T-helper 2 cell treated with Interferon-gamma antibody and Interleukin-4, amounts not matched to agents 5 μg/mL and 100 μg/mL, for 36 hours (primary cell): ENCODE measurements at regions not wholly inside any gene's neighbourhood (a gene's known extent, or its start where the extent isn't known, plus 50 kb on each side); places are given as distances from the start of the nearest gene placed in this dataset.

Experiments used
- DNase-seq: peaks from one replicate; pipeline ENCODE4 v3.0.0; 2021; ENCODE audit warnings: low spot score
- H3K27ac Mint-ChIP-seq: one replicate; pipeline ENCODE4 v1.8.0; 2021; ENCODE audit warnings: mild to moderate bottlenecking, mixed read lengths
- H3K27me3 Mint-ChIP-seq: one replicate; pipeline ENCODE4 v1.8.0; 2021; ENCODE audit warnings: low read depth, mixed read lengths
- H3K36me3 Mint-ChIP-seq: one replicate; pipeline ENCODE4 v1.8.0; 2021; ENCODE audit warnings: low read depth, mixed read lengths
- H3K4me1 Mint-ChIP-seq: one replicate; pipeline ENCODE4 v1.8.0; 2021; ENCODE audit warnings: low read depth, mixed read lengths
- H3K4me3 Mint-ChIP-seq: one replicate; pipeline ENCODE4 v1.8.0; 2022; ENCODE audit warnings: mild to moderate bottlenecking, moderate library complexity, mixed read lengths
- H3K9me3 Mint-ChIP-seq: one replicate; pipeline ENCODE4 v1.8.0; 2021; ENCODE audit warnings: mixed read lengths

DNA sequence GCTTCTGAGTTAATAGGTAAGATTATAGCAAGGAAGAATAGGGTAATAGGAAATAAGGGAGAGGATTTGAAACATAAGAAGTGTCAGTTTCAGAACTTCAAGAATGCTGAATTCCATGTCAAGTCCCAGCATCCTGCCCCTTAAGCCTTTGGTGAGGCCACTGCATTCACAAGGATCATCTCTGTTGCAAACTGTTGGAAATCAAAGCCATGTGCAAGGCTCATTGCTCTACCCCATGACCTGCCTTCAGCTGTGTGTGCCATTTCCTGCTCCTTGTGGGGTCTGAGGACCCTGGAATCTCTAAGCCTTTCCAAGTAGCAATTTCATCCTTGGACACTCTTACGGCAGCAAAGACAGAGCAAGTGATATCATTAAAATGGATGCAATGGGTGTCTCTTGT, 203.0 kb downstream of the CDC5L start:
- Mint-ChIP-seq H3K9me3 (peaks cover 2% of the 10 kb centered on the region), H3K27ac (no peak overlapping the region), H3K4me3 (no peak overlapping the region), H3K36me3 (no peaks in the 10 kb centered on the region), H3K27me3 (peaks cover 26% of the 10 kb centered on the region), H3K4me1 (peaks cover 5% of the 10 kb centered on the region)
- no peak for DNase-seq

DNA sequence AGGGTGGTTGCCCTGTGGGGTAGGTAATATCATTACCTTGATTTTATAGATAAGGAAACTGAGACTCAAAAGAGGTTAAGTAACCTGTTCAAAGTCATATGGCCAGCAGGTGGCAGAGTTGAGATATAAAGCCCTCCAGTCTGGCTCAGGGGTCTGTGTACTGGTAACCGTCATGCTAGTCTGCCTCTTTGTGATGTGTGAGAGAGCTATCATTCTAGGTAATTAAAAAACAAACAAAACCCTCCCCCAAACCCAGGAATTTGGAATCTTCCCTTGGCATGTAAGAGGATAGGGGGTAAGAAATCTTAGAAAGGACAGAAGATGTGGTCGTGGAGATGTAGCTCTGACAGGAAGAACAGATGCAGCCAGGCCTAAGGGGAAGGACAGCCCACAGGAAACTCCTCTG, 206.0 kb downstream of the CDC5L start:
- peak; percentile 45 for DNase-seq
- no peak overlapping the region for H3K4me3 Mint-ChIP-seq
- H3K4me1 Mint-ChIP-seq: peaks cover 5% of the 10 kb centered on the region
- H3K9me3 Mint-ChIP-seq: no peaks in the 10 kb centered on the region
- H3K27me3 Mint-ChIP-seq: peaks cover 16% of the 10 kb centered on the region
- H3K27ac Mint-ChIP-seq: no peak overlapping the region
- no peaks in the 10 kb centered on the region for H3K36me3 Mint-ChIP-seq

DNA sequence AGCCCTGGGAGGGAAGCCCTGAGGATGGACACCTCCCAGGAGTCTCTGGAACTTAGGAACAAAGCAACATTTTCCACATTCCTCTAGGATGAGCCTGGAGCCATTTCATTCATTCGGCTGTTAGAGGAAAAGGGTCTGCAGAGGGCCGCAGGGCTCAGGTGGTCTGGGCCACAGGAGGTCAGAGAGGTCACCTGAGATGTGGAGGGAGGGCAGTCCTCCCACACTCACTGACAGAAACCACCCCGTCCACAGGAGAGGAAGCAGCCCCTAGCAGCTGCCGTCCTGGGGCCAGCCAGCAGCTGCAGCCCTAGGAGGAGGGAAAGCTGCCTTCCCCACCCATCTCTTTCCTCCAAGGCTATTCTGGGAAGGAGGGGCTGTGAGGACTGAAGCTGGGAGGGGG, 207.0 kb downstream of the CDC5L start:
- Mint-ChIP-seq H3K4me1 (peaks cover 5% of the 10 kb centered on the region), H3K27me3 (peaks cover 14% of the 10 kb centered on the region), H3K27ac (no peak overlapping the region), H3K9me3 (no peaks in the 10 kb centered on the region), H3K36me3 (no peaks in the 10 kb centered on the region), H3K4me3 (no peak overlapping the region)
- no peak for DNase-seq

DNA sequence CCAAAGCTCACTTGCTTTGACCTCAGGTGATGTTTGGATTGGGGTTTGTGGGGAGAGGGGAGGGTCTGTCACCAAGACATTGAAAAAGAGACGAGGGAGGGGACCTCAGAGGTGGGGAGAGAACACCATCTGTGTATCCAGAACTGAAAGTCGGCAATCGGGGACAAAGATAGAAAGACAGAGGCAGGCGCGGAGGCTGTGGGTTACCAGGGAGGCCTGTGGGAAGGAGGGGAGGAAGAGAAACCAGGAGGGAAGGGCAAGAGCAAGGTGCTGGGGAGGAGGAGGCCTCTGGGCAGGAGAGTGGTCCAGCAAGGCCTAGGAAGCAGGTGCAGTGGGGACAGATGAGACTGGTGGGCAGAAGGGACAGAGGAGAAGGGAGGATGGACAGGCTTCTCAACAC, 211.2 kb downstream of the CDC5L start:
- Mint-ChIP-seq H3K27ac (no peak overlapping the region), H3K4me3 (no peak overlapping the region), H3K4me1 (peaks cover under 1% of the 10 kb centered on the region), H3K9me3 (no peaks in the 10 kb centered on the region), H3K36me3 (no peaks in the 10 kb centered on the region), H3K27me3 (peaks cover 12% of the 10 kb centered on the region)
- DNase-seq: no peak

DNA sequence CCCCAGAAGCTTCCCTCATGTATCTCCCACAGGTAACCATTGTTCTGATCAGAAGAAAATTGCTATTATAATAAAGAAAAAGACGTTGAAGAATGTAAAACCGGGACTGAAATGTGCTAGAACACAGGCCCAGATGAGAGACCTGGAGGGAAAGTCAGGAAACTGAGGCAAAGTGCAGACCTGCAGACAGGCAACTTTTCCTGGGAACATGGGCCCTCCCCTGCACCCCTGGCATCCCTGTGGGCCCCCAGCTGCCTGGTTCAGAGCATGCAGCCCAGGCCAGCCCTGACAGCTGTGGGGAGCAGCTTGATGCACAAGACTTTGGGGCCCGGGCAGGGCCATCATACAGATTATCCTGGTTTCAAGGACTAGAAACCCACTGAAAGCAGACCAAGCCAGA, 212.2 kb downstream of the CDC5L start:
- no peaks in the 10 kb centered on the region for H3K4me1 Mint-ChIP-seq
- no peaks in the 10 kb centered on the region for H3K9me3 Mint-ChIP-seq
- H3K36me3 Mint-ChIP-seq: no peaks in the 10 kb centered on the region
- no peak for DNase-seq
- H3K27ac Mint-ChIP-seq: no peak overlapping the region
- H3K4me3 Mint-ChIP-seq: no peak overlapping the region
- H3K27me3 Mint-ChIP-seq: peaks cover 12% of the 10 kb centered on the region

DNA sequence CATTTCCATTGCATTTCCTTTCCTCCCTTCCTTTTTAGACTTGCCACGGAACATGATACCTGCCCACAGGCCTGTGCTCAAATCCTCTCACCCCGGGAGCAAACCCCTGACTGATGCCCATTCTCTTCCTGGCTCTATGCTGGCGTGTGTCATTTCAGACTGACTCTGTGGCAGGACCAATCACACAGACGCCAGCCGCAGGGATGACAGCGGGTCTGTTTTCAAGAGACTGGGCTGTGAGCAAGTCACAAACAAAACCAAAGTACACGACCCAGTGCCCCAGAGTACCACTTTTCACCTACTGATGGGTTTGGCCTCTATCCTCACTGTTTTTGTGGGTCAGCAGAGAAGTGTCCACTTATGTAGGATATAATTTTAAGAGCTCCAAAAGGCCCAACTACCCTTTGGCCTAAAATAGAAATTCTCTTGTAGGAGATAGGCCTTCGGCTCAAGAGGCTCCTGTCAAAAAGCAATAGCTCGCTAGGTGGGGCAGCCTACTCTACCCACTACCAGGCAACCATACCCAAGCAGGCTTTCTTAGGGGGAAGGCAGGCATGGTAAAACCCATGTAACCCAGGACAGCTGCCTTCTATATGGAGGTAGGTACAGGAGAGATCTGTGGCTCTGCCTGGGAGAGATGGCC, 215.7 kb downstream of the CDC5L start:
- no peak overlapping the region for H3K27ac Mint-ChIP-seq
- no peak for DNase-seq
- no peaks in the 10 kb centered on the region for H3K9me3 Mint-ChIP-seq
- H3K27me3 Mint-ChIP-seq: peaks cover 6% of the 10 kb centered on the region
- H3K36me3 Mint-ChIP-seq: no peaks in the 10 kb centered on the region
- H3K4me3 Mint-ChIP-seq: no peak overlapping the region
- no peaks in the 10 kb centered on the region for H3K4me1 Mint-ChIP-seq

DNA sequence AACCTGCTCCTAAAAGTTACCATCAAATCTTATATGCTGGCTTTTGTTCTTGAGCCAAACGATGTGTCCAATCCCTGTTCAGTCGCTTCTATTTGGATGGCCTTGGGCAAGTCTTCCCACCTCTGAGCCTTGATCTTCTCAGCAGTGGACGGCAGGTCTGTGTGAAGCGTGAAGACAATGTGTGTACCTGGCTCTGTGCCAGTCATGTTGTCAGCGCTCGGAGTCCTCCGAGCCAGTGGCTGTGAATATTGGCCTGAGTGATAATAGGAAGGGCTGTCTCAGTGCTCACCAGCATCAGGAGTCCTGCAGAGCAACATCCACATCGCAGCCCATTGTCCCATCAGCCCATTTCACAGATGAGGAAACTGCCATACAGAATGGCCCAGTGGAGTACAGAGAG, 219.0 kb downstream of the CDC5L start:
- H3K4me3 Mint-ChIP-seq: no peak overlapping the region
- no peaks in the 10 kb centered on the region for H3K27me3 Mint-ChIP-seq
- no peaks in the 10 kb centered on the region for H3K36me3 Mint-ChIP-seq
- H3K27ac Mint-ChIP-seq: no peak overlapping the region
- no peaks in the 10 kb centered on the region for H3K9me3 Mint-ChIP-seq
- no peak for DNase-seq
- H3K4me1 Mint-ChIP-seq: no peaks in the 10 kb centered on the region

DNA sequence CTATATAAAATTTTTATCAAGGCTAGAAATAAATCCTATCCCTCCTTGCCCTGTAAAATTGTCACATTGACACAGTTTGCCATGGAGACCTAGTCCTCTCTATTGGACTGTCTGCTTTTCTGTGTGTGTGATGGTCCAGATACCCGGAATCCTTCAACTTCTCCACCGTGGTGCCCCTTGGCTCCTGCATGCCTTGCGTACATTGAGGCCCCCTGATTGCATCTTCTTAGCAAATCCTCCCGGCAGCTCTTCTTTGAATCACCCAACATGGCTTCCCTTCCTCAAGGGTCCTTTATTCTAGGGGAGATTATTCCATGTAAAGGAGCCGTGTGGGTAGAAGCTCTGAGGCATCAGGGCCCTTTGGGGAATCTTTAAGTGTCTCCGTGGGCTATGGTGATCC, 219.5 kb downstream of the CDC5L start:
- Mint-ChIP-seq H3K4me3 (no peak overlapping the region), H3K27ac (no peak overlapping the region), H3K9me3 (no peaks in the 10 kb centered on the region)

DNA sequence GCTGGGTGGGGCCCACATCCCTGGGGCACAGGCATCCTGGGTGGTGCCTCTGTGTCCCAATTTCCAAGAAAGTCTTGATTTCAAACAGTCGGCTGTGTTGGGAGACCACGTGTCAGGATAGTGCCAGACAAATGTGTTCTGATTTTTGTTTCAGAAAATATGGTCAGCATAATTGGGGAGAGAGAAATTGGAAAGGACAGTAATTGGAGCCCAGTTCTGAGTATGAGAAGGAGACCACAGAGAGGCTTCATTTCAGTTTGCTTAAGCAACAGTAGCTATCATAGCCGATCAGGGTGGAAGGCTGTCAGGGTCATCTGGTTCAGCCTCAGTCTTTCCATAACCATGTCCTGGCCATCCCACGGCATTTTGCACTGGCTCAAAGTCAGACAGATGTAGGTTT, 220.7 kb downstream of the CDC5L start:
- no peak overlapping the region for H3K4me3 Mint-ChIP-seq

More for the DNA sequence above, 219.5 kb downstream of the CDC5L start:
- no peak for DNase-seq
- H3K36me3 Mint-ChIP-seq: no peaks in the 10 kb centered on the region
- no peaks in the 10 kb centered on the region for H3K27me3 Mint-ChIP-seq
- no peaks in the 10 kb centered on the region for H3K4me1 Mint-ChIP-seq

DNA sequence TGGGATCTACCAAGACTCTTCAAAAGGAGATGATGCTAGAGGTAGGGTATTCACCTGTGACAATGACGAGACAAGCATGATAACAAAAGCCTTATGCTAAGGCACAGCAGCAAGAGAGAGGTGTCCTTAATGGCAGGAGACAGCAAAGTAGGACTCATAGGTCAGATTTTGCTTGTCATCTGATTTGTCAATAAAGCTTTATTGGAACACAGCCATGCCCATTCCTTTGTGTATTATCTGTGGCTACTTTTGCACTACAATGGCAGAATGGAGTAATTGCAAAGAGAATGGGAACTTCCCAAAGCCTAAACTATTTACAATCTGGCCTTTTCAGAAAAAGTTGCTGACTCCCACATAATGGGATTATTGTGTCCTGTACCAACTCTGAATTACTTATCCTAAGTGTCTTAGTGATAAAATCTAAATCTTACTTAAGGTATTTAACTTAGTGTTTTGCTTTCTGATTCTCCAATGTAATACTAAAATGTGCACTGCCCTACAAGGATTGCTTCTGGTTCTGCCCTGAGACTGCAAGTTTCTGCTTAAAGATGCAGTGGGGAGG, 221.6 kb downstream of the CDC5L start:
- DNase-seq: no peak
- H3K4me3 Mint-ChIP-seq: no peak overlapping the region
- no peaks in the 10 kb centered on the region for H3K27me3 Mint-ChIP-seq
- no peak overlapping the region for H3K27ac Mint-ChIP-seq
- H3K36me3 Mint-ChIP-seq: no peaks in the 10 kb centered on the region
- H3K9me3 Mint-ChIP-seq: no peaks in the 10 kb centered on the region
- no peaks in the 10 kb centered on the region for H3K4me1 Mint-ChIP-seq

More for the DNA sequence above, 220.7 kb downstream of the CDC5L start:
- Mint-ChIP-seq H3K36me3 (no peaks in the 10 kb centered on the region), H3K4me1 (no peaks in the 10 kb centered on the region), H3K27me3 (no peaks in the 10 kb centered on the region), H3K9me3 (no peaks in the 10 kb centered on the region), H3K27ac (no peak overlapping the region)
- no peak for DNase-seq

DNA sequence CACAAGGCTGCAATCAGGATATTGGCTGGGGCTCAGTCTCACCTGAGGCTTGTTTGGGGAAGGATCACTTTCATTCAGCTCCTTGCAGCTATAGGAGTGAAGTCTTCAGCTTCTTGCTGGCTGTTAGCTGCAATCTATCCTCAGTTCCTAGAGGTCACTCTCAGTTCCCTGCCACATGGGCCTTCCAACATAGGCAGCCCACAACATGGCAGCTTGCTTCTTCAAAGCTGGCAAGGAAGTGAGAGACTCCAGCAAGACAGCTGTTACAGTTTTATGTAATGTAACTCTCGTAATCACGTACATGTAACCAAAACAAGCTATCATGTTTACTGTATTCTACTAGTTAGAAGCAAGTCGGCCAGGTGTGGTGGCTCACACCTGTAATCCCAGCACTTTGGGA, 226.9 kb downstream of the CDC5L start:
- Mint-ChIP-seq H3K36me3 (no peaks in the 10 kb centered on the region), H3K9me3 (no peaks in the 10 kb centered on the region), H3K4me1 (no peaks in the 10 kb centered on the region), H3K4me3 (no peak overlapping the region), H3K27me3 (peaks cover 2% of the 10 kb centered on the region), H3K27ac (no peak overlapping the region)
- DNase-seq: no peak

DNA sequence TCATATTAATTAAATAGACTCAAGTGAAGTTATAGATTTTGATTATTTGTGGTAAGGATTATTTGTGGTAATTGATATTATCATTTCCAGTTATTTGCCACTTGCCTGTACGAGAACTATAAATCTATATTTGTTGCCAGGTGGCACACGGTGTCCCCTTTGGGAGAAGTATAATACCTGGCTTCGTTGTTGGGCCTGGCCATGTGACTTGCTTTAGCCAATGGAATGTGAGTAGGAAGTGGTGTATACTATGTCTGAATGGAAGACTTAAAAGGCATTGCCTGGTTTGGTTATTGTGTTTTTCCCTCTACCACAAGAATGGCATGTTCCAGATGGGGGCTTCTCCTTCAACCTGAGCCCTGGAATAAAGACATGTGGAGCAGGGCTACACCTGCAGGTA, 228.1 kb downstream of the CDC5L start:
- Mint-ChIP-seq H3K9me3 (no peaks in the 10 kb centered on the region), H3K27me3 (peaks cover 2% of the 10 kb centered on the region), H3K27ac (no peak overlapping the region), H3K4me3 (no peak overlapping the region), H3K4me1 (no peaks in the 10 kb centered on the region), H3K36me3 (no peaks in the 10 kb centered on the region)
- no peak for DNase-seq

DNA sequence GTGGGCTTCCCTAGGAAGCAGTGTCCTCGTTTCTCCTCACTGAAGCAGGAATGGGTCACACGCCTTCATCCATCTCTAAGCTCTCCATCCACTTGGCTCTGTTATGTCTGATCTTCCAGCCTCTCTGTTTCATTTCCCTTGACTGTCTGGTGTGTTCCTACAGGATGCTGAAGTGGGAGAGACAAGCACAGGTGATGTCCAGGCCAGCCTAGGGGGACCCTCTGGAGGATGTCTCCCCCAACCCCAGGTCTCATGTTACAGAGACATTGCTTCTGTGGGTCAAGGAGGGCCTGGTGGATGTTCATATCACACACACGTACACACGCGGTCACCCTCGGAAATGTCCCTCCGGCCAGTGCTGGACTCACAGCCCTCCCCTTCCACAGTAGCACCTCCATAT, 229.9 kb downstream of the CDC5L start:
- Mint-ChIP-seq H3K27me3 (peaks cover 2% of the 10 kb centered on the region), H3K27ac (no peak overlapping the region), H3K36me3 (no peaks in the 10 kb centered on the region), H3K9me3 (no peaks in the 10 kb centered on the region), H3K4me3 (no peak overlapping the region), H3K4me1 (no peaks in the 10 kb centered on the region)
- no peak for DNase-seq

DNA sequence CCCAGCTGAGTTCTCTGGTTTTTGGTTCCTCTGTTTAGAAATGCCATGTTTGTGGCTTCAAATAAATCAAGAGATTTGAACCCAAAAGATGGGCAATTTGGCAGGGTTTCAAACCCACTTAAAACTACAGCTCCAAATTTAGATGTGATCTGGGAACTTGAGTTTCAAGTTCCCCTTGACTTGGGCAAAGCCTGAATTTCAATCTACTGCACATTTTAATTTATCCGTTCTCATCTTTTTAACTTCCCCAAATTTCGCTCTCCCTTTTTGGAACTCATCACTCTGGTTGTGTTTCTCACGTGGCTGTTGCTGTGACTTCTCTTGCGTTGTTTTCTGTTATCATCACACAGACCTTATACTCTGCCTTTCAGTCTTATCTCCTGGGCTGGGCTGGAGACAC, 230.9 kb downstream of the CDC5L start:
- Mint-ChIP-seq H3K4me3 (no peak overlapping the region), H3K36me3 (no peaks in the 10 kb centered on the region), H3K9me3 (no peaks in the 10 kb centered on the region), H3K27ac (no peak overlapping the region), H3K27me3 (peaks cover 2% of the 10 kb centered on the region), H3K4me1 (peaks cover 5% of the 10 kb centered on the region)
- DNase-seq: no peak

DNA sequence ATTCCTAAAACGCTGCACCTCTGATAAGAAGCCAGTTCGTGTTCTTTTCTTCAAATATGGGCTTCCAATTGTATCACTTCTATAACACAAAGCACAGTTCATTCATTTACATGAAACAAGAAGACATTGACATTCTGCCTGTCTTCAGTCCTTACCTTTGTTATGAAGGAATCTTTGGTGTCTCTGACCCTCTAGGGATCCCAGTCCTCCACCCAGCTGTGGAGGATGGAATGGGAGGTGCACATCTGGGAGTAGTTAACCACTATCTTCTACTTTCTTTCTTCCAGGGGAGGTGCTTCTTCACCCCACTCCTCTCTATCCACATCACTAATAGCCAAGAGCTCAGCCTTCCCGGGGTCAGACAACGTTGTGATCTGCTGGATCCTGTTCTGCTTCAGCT, 233.4 kb downstream of the CDC5L start:
- peaks cover under 1% of the 10 kb centered on the region for H3K27me3 Mint-ChIP-seq
- no peak overlapping the region for H3K4me3 Mint-ChIP-seq
- H3K9me3 Mint-ChIP-seq: no peaks in the 10 kb centered on the region
- no peak overlapping the region for H3K27ac Mint-ChIP-seq
- no peaks in the 10 kb centered on the region for H3K36me3 Mint-ChIP-seq
- no peak for DNase-seq
- H3K4me1 Mint-ChIP-seq: peaks cover 8% of the 10 kb centered on the region
